OCI-LY3 (cell line): ENCODE measurements at regions not wholly inside any gene's neighbourhood (a gene's known extent, or its start where the extent isn't known, plus 50 kb on each side); places are given as distances from the start of the nearest gene placed in this dataset.

ENCODE experiments used
- CTCF ChIP-seq: fragments of 200-600, 300-600 bp; sonication (generic); IDR thresholded peaks from 2 replicates; pipeline ENCODE4 v1.5.1; 2014; ENCODE audit warnings: antibody characterized with exemption, low read length, low read depth
- EZH2phosphoT487 ChIP-seq: fragments of 200-600 bp; shearing (Covaris generic); IDR thresholded peaks from 2 replicates; pipeline ENCODE4 v1.6.1; 2018; ENCODE audit warnings: antibody characterized with exemption, mixed run types, low read depth

- TF ChIP-seq CTCF (no peak), EZH2phosphoT487 (no peak)
These were observed 289.7 kb downstream of the BRD1 start for GRCh38 chr22:49538006-49538405.
